OCI-LY1 (cell line): ENCODE measurements at regions not wholly inside any gene's neighbourhood (a gene's known extent, or its start where the extent isn't known, plus 50 kb on each side); places are given as distances from the start of the nearest gene placed in this dataset.

Experiments used
- H2AFZ ChIP-seq: fragments of 200-600 bp; sonication (generic), shearing (Covaris generic); 2 replicates; pipeline ENCODE4 v1.6.0; 2014; ENCODE audit warnings: antibody characterized with exemption, mild to moderate bottlenecking, low read length
- H3F3A ChIP-seq: fragments of 200-600 bp; sonication (generic), shearing (Covaris generic); 2 replicates; pipeline ENCODE4 v1.6.0; 2014; ENCODE audit warnings: mild to moderate bottlenecking, antibody characterized with exemption, low read length, moderate library complexity; ENCODE audit not compliant: insufficient read depth
- H3K27ac ChIP-seq: fragments of 200-600 bp; sonication (generic); 2 replicates; pipeline ENCODE4 v1.5.1; 2014; ENCODE audit warnings: low read length, mixed run types, mild to moderate bottlenecking, low read depth; ENCODE audit not compliant: poor library complexity, severe bottlenecking
- H3K27me3 ChIP-seq: fragments of 200-600 bp; sonication (generic); 2 replicates; pipeline ENCODE4 v1.6.0; 2014; ENCODE audit warnings: antibody characterized with exemption, mild to moderate bottlenecking, low read length, moderate library complexity; ENCODE audit not compliant: insufficient read depth
- H3K36me3 ChIP-seq: fragments of 200-600 bp; sonication (generic); 2 replicates; pipeline ENCODE4 v1.6.1; 2014; ENCODE audit warnings: mild to moderate bottlenecking, antibody characterized with exemption, low read length, moderate library complexity, mixed read lengths; ENCODE audit not compliant: insufficient read depth
- H3K4me1 ChIP-seq: fragments of 200-600 bp; sonication (generic); 2 replicates; pipeline ENCODE4 v1.5.1; 2014; ENCODE audit warnings: mild to moderate bottlenecking, low read length, moderate library complexity; ENCODE audit not compliant: insufficient read depth, severe bottlenecking
- H3K4me2 ChIP-seq: fragments of 200-600 bp; sonication (generic), shearing (Covaris generic); 2 replicates; pipeline ENCODE4 v1.6.1; 2014; ENCODE audit warnings: low read length
- H3K4me3 ChIP-seq: fragments of 200-600 bp; sonication (generic); 2 replicates; pipeline ENCODE4 v1.5.1; 2014; ENCODE audit warnings: low read length, low read depth, mild to moderate bottlenecking, mixed read lengths; ENCODE audit not compliant: poor library complexity, severe bottlenecking
- H3K79me2 ChIP-seq: fragments of 200-600 bp; shearing (Covaris generic); 2 replicates; pipeline ENCODE4 v1.6.1; 2016; ENCODE audit warnings: mixed run types, low read length, mixed read lengths; ENCODE audit not compliant: insufficient read depth
- H3K9ac ChIP-seq: fragments of 200-600 bp; sonication (generic), shearing (Covaris generic); 2 replicates; pipeline ENCODE4 v1.6.1; 2014; ENCODE audit warnings: mild to moderate bottlenecking, low read length, mixed read lengths
- H3K9me2 ChIP-seq: fragments of 200-600 bp; sonication (generic), shearing (Covaris generic); 2 replicates; pipeline ENCODE4 v1.6.1; 2014; ENCODE audit warnings: low read depth, mild to moderate bottlenecking, low read length, mixed read lengths
- H3K9me3 ChIP-seq: fragments of 200-600 bp; shearing (Covaris generic); 2 replicates; pipeline ENCODE4 v1.6.1; 2014; ENCODE audit warnings: low read length, mixed read lengths
- H4K20me1 ChIP-seq: fragments of 200-600 bp; sonication (generic), shearing (Covaris generic); 2 replicates; pipeline ENCODE4 v1.6.0; 2016; ENCODE audit warnings: mild to moderate bottlenecking, low read length; ENCODE audit not compliant: insufficient read depth
- EZH2 ChIP-seq: fragments of 200-600 bp; sonication (generic), shearing (Covaris generic); IDR thresholded peaks from 2 replicates; pipeline ENCODE4 v1.8.0; 2017; ENCODE audit warnings: borderline replicate concordance, mixed run types, mild to moderate bottlenecking, antibody characterized with exemption, low read length, moderate library complexity, mixed read lengths
- TF ChIP-seq, protein P1 (sequence below): fragments of 200-600 bp; sonication (generic), shearing (Covaris generic); IDR thresholded peaks from 2 replicates; pipeline ENCODE4 v1.5.1; 2017; ENCODE audit warnings: mild to moderate bottlenecking, antibody characterized with exemption, low read length, moderate library complexity, mixed read lengths

DNA sequence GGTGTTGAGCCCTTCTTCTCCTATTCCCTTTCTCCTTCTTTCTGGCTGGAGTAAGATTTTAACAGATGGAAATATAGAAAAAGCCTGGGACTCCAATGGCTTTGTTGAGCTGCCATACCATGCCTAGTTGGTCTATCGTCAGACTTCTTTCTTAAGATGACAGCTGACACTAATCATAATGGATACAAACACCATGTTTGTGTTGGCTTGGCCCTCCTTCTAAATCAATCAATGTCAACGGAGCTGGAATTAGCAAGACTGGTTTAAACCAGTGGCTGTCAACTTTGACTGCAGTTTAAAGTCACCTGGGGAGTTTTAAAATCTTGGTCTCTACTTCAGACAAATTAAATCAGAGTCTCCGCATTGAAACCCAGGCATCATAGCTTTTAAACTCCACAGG lies 264.5 kb upstream of the PRR16 start:
- H3K9me2 ChIP-seq: no peaks in the 10 kb centered on the region
- no peak for TF ChIP-seq EZH2
- TF ChIP-seq, protein P1, sequence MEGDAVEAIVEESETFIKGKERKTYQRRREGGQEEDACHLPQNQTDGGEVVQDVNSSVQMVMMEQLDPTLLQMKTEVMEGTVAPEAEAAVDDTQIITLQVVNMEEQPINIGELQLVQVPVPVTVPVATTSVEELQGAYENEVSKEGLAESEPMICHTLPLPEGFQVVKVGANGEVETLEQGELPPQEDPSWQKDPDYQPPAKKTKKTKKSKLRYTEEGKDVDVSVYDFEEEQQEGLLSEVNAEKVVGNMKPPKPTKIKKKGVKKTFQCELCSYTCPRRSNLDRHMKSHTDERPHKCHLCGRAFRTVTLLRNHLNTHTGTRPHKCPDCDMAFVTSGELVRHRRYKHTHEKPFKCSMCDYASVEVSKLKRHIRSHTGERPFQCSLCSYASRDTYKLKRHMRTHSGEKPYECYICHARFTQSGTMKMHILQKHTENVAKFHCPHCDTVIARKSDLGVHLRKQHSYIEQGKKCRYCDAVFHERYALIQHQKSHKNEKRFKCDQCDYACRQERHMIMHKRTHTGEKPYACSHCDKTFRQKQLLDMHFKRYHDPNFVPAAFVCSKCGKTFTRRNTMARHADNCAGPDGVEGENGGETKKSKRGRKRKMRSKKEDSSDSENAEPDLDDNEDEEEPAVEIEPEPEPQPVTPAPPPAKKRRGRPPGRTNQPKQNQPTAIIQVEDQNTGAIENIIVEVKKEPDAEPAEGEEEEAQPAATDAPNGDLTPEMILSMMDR: no peak
- no peak overlapping the region for H3K9ac ChIP-seq
- no peaks in the 10 kb centered on the region for H3K9me3 ChIP-seq
- no peaks in the 10 kb centered on the region for H3K27me3 ChIP-seq
- H3F3A ChIP-seq: no peaks in the 10 kb centered on the region
- H2AFZ ChIP-seq: no peak overlapping the region
- H3K27ac ChIP-seq: no peak overlapping the region
- no peak overlapping the region for H3K4me3 ChIP-seq
- H3K4me2 ChIP-seq: no peak overlapping the region
- H3K79me2 ChIP-seq: no peaks in the 10 kb centered on the region
- no peaks in the 10 kb centered on the region for H3K4me1 ChIP-seq
- H4K20me1 ChIP-seq: no peaks in the 10 kb centered on the region
- H3K36me3 ChIP-seq: no peaks in the 10 kb centered on the region

DNA sequence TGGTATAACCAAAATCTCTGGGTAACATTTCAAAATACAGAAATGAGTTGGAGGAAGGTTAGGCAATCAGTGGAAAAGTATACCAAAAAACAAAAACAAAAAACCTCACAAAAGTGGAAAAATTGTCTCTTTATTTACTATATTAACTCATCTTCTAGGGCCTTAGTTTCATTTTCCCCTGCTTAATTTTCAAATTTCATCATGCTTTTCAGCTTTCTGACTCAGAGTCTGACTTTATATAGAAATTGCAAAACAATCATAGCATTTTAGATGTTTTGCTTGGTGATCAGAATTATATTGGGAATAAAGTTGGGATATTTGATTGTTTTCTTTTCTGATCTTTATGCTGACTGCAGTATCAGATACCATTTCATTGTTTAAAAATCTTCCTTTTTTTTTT lies 257.0 kb upstream of the PRR16 start:
- no peaks in the 10 kb centered on the region for H3K27me3 ChIP-seq
- no peak overlapping the region for H3K27ac ChIP-seq
- no peaks in the 10 kb centered on the region for H3K9me2 ChIP-seq
- H4K20me1 ChIP-seq: no peaks in the 10 kb centered on the region
- no peak overlapping the region for H3K4me2 ChIP-seq
- no peak for TF ChIP-seq EZH2
- TF ChIP-seq, protein P1: no peak
- H3K9me3 ChIP-seq: no peaks in the 10 kb centered on the region
- no peaks in the 10 kb centered on the region for H3K79me2 ChIP-seq
- H3K4me1 ChIP-seq: no peaks in the 10 kb centered on the region
- H3K4me3 ChIP-seq: no peak overlapping the region
- H2AFZ ChIP-seq: no peak overlapping the region
- H3K9ac ChIP-seq: no peak overlapping the region
- H3K36me3 ChIP-seq: no peaks in the 10 kb centered on the region
- H3F3A ChIP-seq: no peaks in the 10 kb centered on the region

DNA sequence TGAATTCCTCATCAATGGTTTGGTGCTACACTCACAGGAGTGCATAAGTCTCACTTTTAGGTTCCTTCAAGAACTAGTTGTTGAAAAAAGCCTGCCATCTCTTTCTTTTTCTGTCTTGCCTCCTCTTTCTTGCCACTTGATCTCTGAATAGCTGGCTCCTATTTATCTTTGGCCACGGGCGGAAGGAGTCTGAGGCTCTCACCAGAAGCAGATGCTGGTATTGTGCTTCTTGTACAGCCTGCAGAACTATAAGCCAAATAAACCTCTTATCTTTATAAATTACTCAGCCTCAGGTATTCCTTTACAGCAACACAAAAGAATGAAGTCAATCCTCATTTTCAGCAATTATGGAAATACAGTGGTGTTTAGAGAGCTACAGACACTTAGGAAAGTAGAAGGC lies 247.1 kb upstream of the PRR16 start:
- H3K4me2 ChIP-seq: no peak overlapping the region
- H3K9me2 ChIP-seq: no peaks in the 10 kb centered on the region
- no peak overlapping the region for H2AFZ ChIP-seq
- H3K9me3 ChIP-seq: no peaks in the 10 kb centered on the region
- no peak overlapping the region for H3K9ac ChIP-seq
- no peak overlapping the region for H3K4me3 ChIP-seq
- no peaks in the 10 kb centered on the region for H3K79me2 ChIP-seq
- H3K4me1 ChIP-seq: no peaks in the 10 kb centered on the region
- H3K36me3 ChIP-seq: no peaks in the 10 kb centered on the region
- TF ChIP-seq EZH2: no peak
- TF ChIP-seq, protein P1: no peak
- no peaks in the 10 kb centered on the region for H3F3A ChIP-seq
- H3K27ac ChIP-seq: no peak overlapping the region
- no peaks in the 10 kb centered on the region for H3K27me3 ChIP-seq
- no peaks in the 10 kb centered on the region for H4K20me1 ChIP-seq
